ENCODE measurements at regions not wholly inside any gene's neighbourhood (a gene's known extent, or its start where the extent isn't known, plus 50 kb on each side); places are given as distances from the start of the nearest gene placed in this dataset.

DNA sequence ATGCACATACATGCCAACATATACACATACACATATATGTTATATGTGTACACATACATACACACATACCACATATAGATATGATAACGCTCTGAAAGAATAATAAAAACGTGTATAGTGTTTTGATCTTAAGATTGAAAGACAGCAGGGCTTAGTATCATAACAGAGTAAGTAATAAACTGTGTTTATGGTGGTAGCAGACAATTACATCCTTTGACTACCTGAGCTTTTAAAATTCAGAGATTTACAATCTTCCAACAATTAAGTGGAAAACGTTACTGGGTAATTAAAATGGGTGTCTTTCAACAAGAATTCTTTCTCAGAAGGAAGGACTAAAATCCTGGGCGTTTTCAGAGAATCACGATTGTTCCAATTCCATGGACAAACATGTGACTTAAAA, 552.4 kb downstream of the EPHA4 start:
- H3K27ac ChIP-seq = no peak overlapping the region
- TF ChIP-seq, protein P1, sequence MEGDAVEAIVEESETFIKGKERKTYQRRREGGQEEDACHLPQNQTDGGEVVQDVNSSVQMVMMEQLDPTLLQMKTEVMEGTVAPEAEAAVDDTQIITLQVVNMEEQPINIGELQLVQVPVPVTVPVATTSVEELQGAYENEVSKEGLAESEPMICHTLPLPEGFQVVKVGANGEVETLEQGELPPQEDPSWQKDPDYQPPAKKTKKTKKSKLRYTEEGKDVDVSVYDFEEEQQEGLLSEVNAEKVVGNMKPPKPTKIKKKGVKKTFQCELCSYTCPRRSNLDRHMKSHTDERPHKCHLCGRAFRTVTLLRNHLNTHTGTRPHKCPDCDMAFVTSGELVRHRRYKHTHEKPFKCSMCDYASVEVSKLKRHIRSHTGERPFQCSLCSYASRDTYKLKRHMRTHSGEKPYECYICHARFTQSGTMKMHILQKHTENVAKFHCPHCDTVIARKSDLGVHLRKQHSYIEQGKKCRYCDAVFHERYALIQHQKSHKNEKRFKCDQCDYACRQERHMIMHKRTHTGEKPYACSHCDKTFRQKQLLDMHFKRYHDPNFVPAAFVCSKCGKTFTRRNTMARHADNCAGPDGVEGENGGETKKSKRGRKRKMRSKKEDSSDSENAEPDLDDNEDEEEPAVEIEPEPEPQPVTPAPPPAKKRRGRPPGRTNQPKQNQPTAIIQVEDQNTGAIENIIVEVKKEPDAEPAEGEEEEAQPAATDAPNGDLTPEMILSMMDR (IDR thresholded peaks at IDR 0.05) = no peak
- H3K9me3 ChIP-seq = no peaks in the 10 kb centered on the region
- no peak for DNase-seq
- 53 to 77% methylated on average over 5 of the region's 5 CpGs for WGBS, 2 donors
- no peak overlapping the region for H3K4me3 ChIP-seq
- no peaks in the 10 kb centered on the region for H3K4me1 ChIP-seq
- H3K27me3 ChIP-seq = peaks cover 0 to 6% (median 0%) of the 10 kb centered on the region in 4 donors
- intact Hi-C loops (cut with DNase I) = no loop called here
- no peaks in the 10 kb centered on the region for H3K36me3 ChIP-seq

DNA sequence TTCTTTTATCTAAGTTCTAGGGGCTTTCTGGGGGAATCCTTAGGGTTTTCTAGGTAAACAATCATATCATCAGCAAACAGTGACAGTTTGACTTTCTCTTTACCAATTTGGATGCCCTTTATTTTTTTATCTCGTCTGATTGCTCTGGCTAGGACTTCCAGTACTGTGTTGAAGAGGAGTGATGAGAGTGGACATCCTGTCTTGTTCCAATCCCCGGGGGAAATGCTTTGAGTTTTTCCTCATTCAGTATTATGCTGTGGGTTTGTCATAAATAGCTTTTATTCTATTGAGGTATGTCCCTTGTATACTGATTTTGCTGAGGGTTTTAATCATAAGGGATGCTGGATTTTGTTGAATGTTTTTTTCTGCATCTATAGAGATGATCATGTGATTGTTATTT, 549.5 kb downstream of the EPHA4 start:
- H3K27ac ChIP-seq = no peak overlapping the region
- peaks cover 0 to 11% (median 0%) of the 10 kb centered on the region in 4 donors for H3K27me3 ChIP-seq
- H3K4me3 ChIP-seq = no peak overlapping the region
- intact Hi-C loops (cut with DNase I) = no loop called here
- H3K36me3 ChIP-seq = no peaks in the 10 kb centered on the region
- 48 to 54% methylated on average over 2 of the region's 2 CpGs for WGBS, 2 donors
- no peaks in the 10 kb centered on the region for H3K4me1 ChIP-seq
- no peaks in the 10 kb centered on the region for H3K9me3 ChIP-seq
- no peak for TF ChIP-seq POLR2A (IDR thresholded peaks at IDR 0.05)
- TF ChIP-seq, protein P1 (IDR thresholded peaks at IDR 0.05) = no peak
- DNase-seq = no peak

DNA sequence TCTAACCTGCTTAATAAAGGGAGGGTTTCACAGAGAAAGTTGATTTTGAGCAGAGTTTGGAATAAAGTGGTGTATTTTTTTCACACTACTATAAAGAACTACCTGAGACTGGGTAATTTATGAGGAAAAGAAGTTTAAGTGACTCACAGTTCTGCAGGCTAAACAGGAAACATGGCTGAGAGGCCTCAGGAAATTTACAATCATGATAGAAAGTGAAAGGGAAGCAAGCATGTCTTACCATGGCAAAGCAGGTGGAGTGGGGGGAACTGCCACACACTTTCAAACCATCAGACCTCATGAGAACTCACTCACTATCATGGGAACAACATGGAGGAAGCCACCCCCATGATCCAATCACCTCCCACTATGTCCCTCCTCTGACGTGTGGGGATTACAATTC, 546.7 kb downstream of the EPHA4 start:
- 75 to 77% methylated on average over 1 of the region's 1 CpG for WGBS, 2 donors
- DNase-seq = no peak

DNA sequence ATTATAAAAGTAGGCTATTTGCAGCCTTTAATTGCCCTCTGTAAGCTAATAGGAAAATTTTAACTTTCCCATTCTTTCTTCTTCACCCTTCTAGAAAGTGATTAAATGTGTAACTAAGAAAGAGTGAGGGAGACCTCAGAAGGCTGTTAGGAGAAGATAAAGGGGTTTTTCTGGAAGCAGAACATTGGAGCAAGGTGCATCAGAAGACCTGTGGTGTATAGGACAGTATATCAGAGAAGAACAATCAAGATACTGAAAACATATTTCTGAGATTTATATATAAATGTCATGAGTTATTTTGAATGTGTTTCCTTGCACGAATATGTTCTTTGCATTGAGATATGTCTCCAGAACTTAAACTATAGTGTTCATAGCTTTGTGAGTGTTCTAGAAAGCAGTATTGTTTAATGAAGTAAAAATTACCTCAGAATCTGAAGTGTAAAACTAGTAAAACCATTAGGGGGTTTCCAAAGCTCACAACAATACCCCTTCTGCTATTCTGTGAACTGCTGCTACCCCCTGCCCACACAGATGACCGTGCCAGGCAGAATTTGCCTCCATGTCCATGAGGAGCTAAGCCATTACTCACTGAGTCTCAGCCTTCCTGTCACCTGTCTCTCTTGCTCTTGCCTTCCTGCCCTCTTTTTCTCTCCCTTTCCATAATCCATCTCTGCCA, 537.9 kb downstream of the EPHA4 start:
- WGBS, 2 donors = 69 to 80% methylated on average over 2 of the region's 2 CpGs
- TF ChIP-seq POLR2A (IDR thresholded peaks at IDR 0.05) = no peak
- H3K27me3 ChIP-seq = no peaks in the 10 kb centered on the region

More for the DNA sequence above, 546.7 kb downstream of the EPHA4 start:
- Histone ChIP-seq H3K27me3 (peaks cover 0 to 11% (median 0%) of the 10 kb centered on the region in 4 donors), H3K9me3 (no peaks in the 10 kb centered on the region), H3K4me1 (no peaks in the 10 kb centered on the region), H3K27ac (no peak overlapping the region), H3K4me3 (no peak overlapping the region), H3K36me3 (no peaks in the 10 kb centered on the region)
- intact Hi-C loops (cut with DNase I) = no loop called here
- no peak for TF ChIP-seq POLR2A (IDR thresholded peaks at IDR 0.05)
- TF ChIP-seq, protein P1 (IDR thresholded peaks at IDR 0.05) = no peak

DNA sequence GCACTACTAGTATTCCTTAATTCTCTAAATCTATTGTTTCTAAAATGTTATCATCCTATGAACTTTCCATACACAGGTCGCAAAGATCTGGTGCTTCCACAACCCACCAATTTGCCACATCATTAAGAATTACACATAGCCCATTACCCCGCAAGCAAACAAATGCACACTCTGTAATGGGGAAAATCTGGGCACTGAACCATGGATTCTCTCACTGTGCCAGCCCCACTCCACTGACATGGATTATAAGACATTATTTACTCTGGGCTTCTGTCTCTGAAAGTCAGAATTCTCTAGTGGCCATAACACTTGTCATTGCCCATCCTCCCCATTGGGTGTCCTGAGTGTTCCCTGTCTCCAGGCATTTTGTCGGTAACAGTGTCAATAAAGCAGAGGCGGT, 537.1 kb downstream of the EPHA4 start:
- TF ChIP-seq, protein P1 (IDR thresholded peaks at IDR 0.05) = no peak
- TF ChIP-seq POLR2A (IDR thresholded peaks at IDR 0.05) = no peak
- no peak for DNase-seq
- no peaks in the 10 kb centered on the region for H3K4me1 ChIP-seq
- H3K9me3 ChIP-seq = no peaks in the 10 kb centered on the region
- H3K4me3 ChIP-seq = no peak overlapping the region
- intact Hi-C loops (cut with DNase I) = no loop called here
- no peaks in the 10 kb centered on the region for H3K27me3 ChIP-seq
- 91 to 96% methylated on average over 4 of the region's 4 CpGs for WGBS, 2 donors
- H3K36me3 ChIP-seq = no peaks in the 10 kb centered on the region
- H3K27ac ChIP-seq = no peak overlapping the region

More for the DNA sequence above, 537.9 kb downstream of the EPHA4 start:
- H3K27ac ChIP-seq = no peak overlapping the region
- H3K9me3 ChIP-seq = no peaks in the 10 kb centered on the region
- intact Hi-C loops (cut with DNase I) = no loop called here
- no peak for DNase-seq
- no peaks in the 10 kb centered on the region for H3K4me1 ChIP-seq
- H3K4me3 ChIP-seq = no peak overlapping the region
- H3K36me3 ChIP-seq = no peaks in the 10 kb centered on the region

DNA sequence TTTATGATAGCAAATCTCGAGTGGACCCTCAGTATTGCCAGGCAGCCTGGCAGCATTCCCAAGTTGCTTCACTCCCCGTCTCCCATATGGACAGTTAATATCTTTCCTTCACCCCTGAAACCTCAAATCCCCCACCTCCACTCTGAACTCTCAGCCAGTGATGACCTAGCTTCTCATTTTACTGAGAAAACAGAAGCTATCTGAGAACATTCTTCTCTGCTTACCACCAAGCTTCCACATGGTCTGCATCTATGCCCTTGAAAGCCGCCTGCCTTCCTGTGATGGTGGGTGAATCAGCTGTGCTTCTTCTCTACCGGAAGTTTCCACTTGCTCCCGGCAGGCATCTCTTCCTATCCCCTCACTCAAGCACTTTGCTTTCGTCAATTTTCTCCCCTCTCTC, 529.2 kb downstream of the EPHA4 start:
- Histone ChIP-seq H3K4me3 (no peak overlapping the region), H3K36me3 (no peaks in the 10 kb centered on the region), H3K27me3 (no peaks in the 10 kb centered on the region), H3K9me3 (no peaks in the 10 kb centered on the region), H3K4me1 (no peaks in the 10 kb centered on the region), H3K27ac (no peak overlapping the region)
- 85 to 86% methylated on average over 6 of the region's 6 CpGs for WGBS, 2 donors
- no peak for TF ChIP-seq POLR2A (IDR thresholded peaks at IDR 0.05)
- TF ChIP-seq, protein P1 (IDR thresholded peaks at IDR 0.05) = no peak
- DNase-seq = no peak
- intact Hi-C loops (cut with DNase I) = no loop called here
